ENCODE measurements at regions not wholly inside any gene's neighbourhood (a gene's known extent, or its start where the extent isn't known, plus 50 kb on each side); places are given as distances from the start of the nearest gene placed in this dataset.

GRCh38 chr12:76238688-76239087 lies 109.5 kb downstream of the BBS10 start:
- TF ChIP-seq TCF7L2 (IDR thresholded peaks at IDR 0.05; ENCODE audit: low read depth, low read length) (no peak), CTCF (IDR thresholded peaks at IDR 0.05) (no peak), REST (IDR thresholded peaks at IDR 0.05; ENCODE audit: insufficient read depth in 1 of 2, low read depth in 2 of 2, low read length in 1 of 2) (no peak), POLR2AphosphoS5 (IDR thresholded peaks at IDR 0.05; ENCODE audit: low read depth, low read length) (no peak), SIN3A (IDR thresholded peaks at IDR 0.05; ENCODE audit: borderline replicate concordance, insufficient read depth, low read depth, low read length) (no peak)
- H3K27me3 ChIP-seq (ENCODE audit: control insufficient read depth, insufficient read depth, low read length): no peaks in the 10 kb centered on the region
- POLR2A ChIA-PET: interaction anchor here (1.0 kb wide), 1 partner anchor 214 kb away, joined by 4 read pairs; no protein-coding TSS in a partner anchor
- in situ Hi-C loops (cut with HindIII; ENCODE audit: low pct_unique_long_range_greater_than_20kb, low sequenced_read_pairs) (no loop called here), intact Hi-C loops (cut with micrococcal nuclease; ENCODE audit: unreplicated experiment) (no loop called here)
- no peak for ATAC-seq
- H3K9me3 ChIP-seq (ENCODE audit: control insufficient read depth, insufficient read depth, low read depth, low read length): no peaks in the 10 kb centered on the region
- DNase-seq (ENCODE audit: low read depth, low spot score): no peak
- no peak overlapping the region for H3K4me3 ChIP-seq (ENCODE audit: low read depth in 2 of 2, low read length in 2 of 2)
- BruUV-seq (replicated peaks): no TSS peak
- CTCF ChIA-PET: no interaction called here
- H3K36me3 ChIP-seq (ENCODE audit: control insufficient read depth, insufficient read depth, low read length): no peaks in the 10 kb centered on the region
- H3K4me1 ChIP-seq (ENCODE audit: control insufficient read depth, insufficient read depth, low read length): no peaks in the 10 kb centered on the region; the same call in 1 of the 2 replicates
- no peak overlapping the region for H3K27ac ChIP-seq (ENCODE audit: low read length)

GRCh38 chr12:76237086-76237701 lies 111.0 kb downstream of the BBS10 start:
- Histone ChIP-seq H3K9me3 (ENCODE audit: control insufficient read depth, insufficient read depth, low read depth, low read length) (no peaks in the 10 kb centered on the region), H3K27ac (ENCODE audit: low read length) (no peak overlapping the region), H3K4me1 (ENCODE audit: control insufficient read depth, insufficient read depth, low read length) (no peaks in the 10 kb centered on the region; the same call in 1 of the 2 replicates), H3K27me3 (ENCODE audit: control insufficient read depth, insufficient read depth, low read length) (no peaks in the 10 kb centered on the region), H3K4me3 (ENCODE audit: low read depth in 2 of 2, low read length in 2 of 2) (no peak overlapping the region), H3K36me3 (ENCODE audit: control insufficient read depth, insufficient read depth, low read length) (no peaks in the 10 kb centered on the region)
- DNase-seq (ENCODE audit: low read depth, low spot score) (no peak), ATAC-seq (peak; percentile 61)
- CTCF ChIA-PET: no interaction called here
- in situ Hi-C loops (cut with HindIII; ENCODE audit: low pct_unique_long_range_greater_than_20kb, low sequenced_read_pairs) (no loop called here), intact Hi-C loops (cut with micrococcal nuclease; ENCODE audit: unreplicated experiment) (no loop called here)
- POLR2A ChIA-PET: no interaction called here
- TF ChIP-seq CTCF (IDR thresholded peaks at IDR 0.05): no peak
- TF ChIP-seq REST (IDR thresholded peaks at IDR 0.05; ENCODE audit: insufficient read depth in 1 of 2, low read depth in 2 of 2, low read length in 1 of 2): no peak
- TF ChIP-seq SIN3A (IDR thresholded peaks at IDR 0.05; ENCODE audit: borderline replicate concordance, insufficient read depth, low read depth, low read length): no peak
- no peak for TF ChIP-seq POLR2AphosphoS5 (IDR thresholded peaks at IDR 0.05; ENCODE audit: low read depth, low read length)
- TF ChIP-seq TCF7L2 (IDR thresholded peaks at IDR 0.05; ENCODE audit: low read depth, low read length): no peak
- no TSS peak for BruUV-seq (replicated peaks)

All from Panc1 (cell line).